Neural progenitor cell (in vitro differentiated cells): ENCODE measurements at regions not wholly inside any gene's neighbourhood (a gene's known extent, or its start where the extent isn't known, plus 50 kb on each side); places are given as distances from the start of the nearest gene placed in this dataset.

Source experiments
- EZH2 ChIP-seq: fragments of 200-600 bp; sonication (generic); IDR thresholded peaks from 2 replicates; pipeline ENCODE4 v1.6.1; 2017; ENCODE audit warnings: antibody characterized with exemption, mild to moderate bottlenecking, moderate library complexity
- EZH2phosphoT487 ChIP-seq: fragments of 200-600 bp; sonication (generic); IDR thresholded peaks from 2 replicates; pipeline ENCODE4 v1.6.1; 2017; ENCODE audit warnings: antibody characterized with exemption
- TF ChIP-seq, protein P1 (sequence below): fragments of 200-600 bp; sonication (generic); IDR thresholded peaks from 2 replicates; pipeline ENCODE4 v1.5.1; 2017; ENCODE audit warnings: antibody characterized with exemption, mild to moderate bottlenecking

DNA sequence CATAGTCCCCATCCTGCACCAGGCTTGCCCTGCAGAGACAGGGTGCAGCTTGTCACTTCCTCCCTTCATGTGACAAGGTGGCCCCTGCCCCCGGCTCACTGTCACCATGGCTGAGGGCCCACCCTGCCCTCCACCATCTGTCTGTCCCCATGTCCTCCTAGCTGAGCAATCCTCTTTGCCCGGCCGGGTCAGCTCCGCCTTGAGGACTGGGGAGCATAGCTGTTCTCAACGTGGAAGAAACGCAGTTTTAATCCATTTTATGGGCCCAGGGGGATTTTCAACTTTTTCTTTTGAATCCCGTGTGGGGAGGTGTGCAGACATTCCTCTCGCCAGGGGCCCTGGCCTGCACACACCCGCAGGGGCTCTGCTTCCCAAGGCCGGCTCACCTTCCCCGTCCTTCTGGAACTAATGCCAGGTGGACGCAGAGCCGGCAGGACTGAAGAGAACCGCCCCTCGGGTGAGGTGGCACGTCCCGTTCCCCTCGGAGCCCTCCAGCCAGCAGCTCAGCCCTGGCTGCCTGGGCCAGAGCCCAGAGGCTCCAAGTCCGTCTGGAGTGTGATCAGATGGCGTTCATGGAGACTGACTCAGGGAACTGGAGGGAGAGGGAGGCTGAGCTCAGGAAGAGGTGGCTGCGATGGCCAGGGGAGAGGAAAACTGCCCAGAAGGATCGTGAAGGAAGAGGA is 1108.7 kb downstream of the BRD1 start:
- TF ChIP-seq, protein P1, sequence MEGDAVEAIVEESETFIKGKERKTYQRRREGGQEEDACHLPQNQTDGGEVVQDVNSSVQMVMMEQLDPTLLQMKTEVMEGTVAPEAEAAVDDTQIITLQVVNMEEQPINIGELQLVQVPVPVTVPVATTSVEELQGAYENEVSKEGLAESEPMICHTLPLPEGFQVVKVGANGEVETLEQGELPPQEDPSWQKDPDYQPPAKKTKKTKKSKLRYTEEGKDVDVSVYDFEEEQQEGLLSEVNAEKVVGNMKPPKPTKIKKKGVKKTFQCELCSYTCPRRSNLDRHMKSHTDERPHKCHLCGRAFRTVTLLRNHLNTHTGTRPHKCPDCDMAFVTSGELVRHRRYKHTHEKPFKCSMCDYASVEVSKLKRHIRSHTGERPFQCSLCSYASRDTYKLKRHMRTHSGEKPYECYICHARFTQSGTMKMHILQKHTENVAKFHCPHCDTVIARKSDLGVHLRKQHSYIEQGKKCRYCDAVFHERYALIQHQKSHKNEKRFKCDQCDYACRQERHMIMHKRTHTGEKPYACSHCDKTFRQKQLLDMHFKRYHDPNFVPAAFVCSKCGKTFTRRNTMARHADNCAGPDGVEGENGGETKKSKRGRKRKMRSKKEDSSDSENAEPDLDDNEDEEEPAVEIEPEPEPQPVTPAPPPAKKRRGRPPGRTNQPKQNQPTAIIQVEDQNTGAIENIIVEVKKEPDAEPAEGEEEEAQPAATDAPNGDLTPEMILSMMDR, result no peak
- TF ChIP-seq EZH2 (no peak), EZH2phosphoT487 (no peak)
